Breast epithelium (tissue), 4 donors: ENCODE measurements at regions not wholly inside any gene's neighbourhood (a gene's known extent, or its start where the extent isn't known, plus 50 kb on each side); places are given as distances from the start of the nearest gene placed in this dataset.

Experiments used
- DNase-seq, 2 donors: peaks; one replicate each; pipeline ENCODE4 v3.0.0-alpha.2; 2019; ENCODE audit warnings: low spot score in 2 of 2
- H3K27ac ChIP-seq, 2 donors: fragments of 200-600 bp; sonication (generic) in 1 of 2; one replicate each; pipeline ENCODE4 v1.5.1; 2016 to 2019; ENCODE audit warnings: mild to moderate bottlenecking in 1 of 2
- H3K27me3 ChIP-seq, 2 donors: fragments of 200-600 bp; sonication (generic) in 1 of 2; one replicate each; pipeline versions ENCODE4 v1.5.1 to v1.6.0; 2017 to 2019; ENCODE audit warnings: control low read depth in 1 of 2, mild to moderate bottlenecking in 1 of 2
- H3K36me3 ChIP-seq: fragments of 200-600 bp; one replicate; pipeline ENCODE4 v1.5.1; 2019
- H3K4me1 ChIP-seq, 2 donors: fragments of 200-600 bp; sonication (generic); one replicate each; pipeline ENCODE4 v1.5.1; 2016 to 2019; ENCODE audit warnings: control low read depth in 1 of 2
- H3K4me3 ChIP-seq, 3 donors: fragments of 200-600 bp; sonication (generic); 1 replicate in 2 of 3; 2 replicates in 1 of 3; pipeline ENCODE4 v1.5.1; 2016 to 2019; ENCODE audit warnings: mild to moderate bottlenecking in 3 of 3, moderate library complexity in 2 of 3
- H3K9me3 ChIP-seq, 2 donors: fragments of 200-600 bp; sonication (generic) in 1 of 2; one replicate each; pipeline ENCODE4 v1.5.1; 2016 to 2019; ENCODE audit warnings: control low read depth in 1 of 2
- POLR2A ChIP-seq: fragments of 450-650 bp; IDR thresholded peaks from one replicate; pipeline ENCODE4 v1.6.1; 2016; ENCODE audit warnings: antibody characterized with exemption, mild to moderate bottlenecking, moderate library complexity
- POLR2AphosphoS5 ChIP-seq, 3 donors: sonication (generic); formaldehyde crosslinking; IDR thresholded peaks; one replicate each; pipeline ENCODE4 v1.6.1; 2017; ENCODE audit warnings: antibody characterized with exemption in 3 of 3
- intact Hi-C: fragments of 100-400 bp; cut with DNase I; formaldehyde crosslinking; loops from one replicate; pipeline ENCODE4 v1.15.1; 2023; ENCODE audit warnings: low total_unique reads
- TF ChIP-seq, protein P1 (sequence below), 3 donors: fragments of 450-650 bp; IDR thresholded peaks; one replicate each; pipeline ENCODE4 v1.5.1; 2016 to 2017; ENCODE audit warnings: antibody characterized with exemption in 3 of 3, mild to moderate bottlenecking in 3 of 3, moderate library complexity in 3 of 3

DNA sequence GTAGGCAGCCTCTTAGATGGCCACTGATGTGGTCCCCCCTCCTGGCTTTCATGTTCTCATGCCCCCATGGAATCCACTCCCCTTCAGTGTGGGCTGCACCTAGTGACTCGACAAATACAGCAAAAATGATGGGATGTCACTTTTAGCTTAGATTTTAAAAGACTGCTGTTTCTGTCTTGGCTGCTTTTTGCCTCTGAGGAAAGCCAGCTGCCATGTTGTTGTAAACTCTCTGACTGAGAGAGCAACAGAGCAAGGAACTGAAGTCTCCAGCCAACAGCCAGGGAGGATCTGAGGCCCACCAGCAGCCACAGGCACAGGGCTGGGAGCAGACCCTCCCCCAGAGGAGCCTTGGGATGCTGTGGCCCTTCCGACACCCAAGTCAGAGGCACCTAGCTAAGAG lies 60.6 kb upstream of the MARCHF10 start:
- H3K27ac ChIP-seq = no peak overlapping the region
- no peaks in the 10 kb centered on the region for H3K27me3 ChIP-seq
- intact Hi-C loops = no loop called here
- no peak for DNase-seq
- no peak for TF ChIP-seq POLR2AphosphoS5 (IDR thresholded peaks at IDR 0.05)
- no peak for TF ChIP-seq POLR2A
- TF ChIP-seq, protein P1, sequence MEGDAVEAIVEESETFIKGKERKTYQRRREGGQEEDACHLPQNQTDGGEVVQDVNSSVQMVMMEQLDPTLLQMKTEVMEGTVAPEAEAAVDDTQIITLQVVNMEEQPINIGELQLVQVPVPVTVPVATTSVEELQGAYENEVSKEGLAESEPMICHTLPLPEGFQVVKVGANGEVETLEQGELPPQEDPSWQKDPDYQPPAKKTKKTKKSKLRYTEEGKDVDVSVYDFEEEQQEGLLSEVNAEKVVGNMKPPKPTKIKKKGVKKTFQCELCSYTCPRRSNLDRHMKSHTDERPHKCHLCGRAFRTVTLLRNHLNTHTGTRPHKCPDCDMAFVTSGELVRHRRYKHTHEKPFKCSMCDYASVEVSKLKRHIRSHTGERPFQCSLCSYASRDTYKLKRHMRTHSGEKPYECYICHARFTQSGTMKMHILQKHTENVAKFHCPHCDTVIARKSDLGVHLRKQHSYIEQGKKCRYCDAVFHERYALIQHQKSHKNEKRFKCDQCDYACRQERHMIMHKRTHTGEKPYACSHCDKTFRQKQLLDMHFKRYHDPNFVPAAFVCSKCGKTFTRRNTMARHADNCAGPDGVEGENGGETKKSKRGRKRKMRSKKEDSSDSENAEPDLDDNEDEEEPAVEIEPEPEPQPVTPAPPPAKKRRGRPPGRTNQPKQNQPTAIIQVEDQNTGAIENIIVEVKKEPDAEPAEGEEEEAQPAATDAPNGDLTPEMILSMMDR (IDR thresholded peaks at IDR 0.05) = no peak
- no peaks in the 10 kb centered on the region for H3K4me1 ChIP-seq
- no peaks in the 10 kb centered on the region for H3K36me3 ChIP-seq
- no peaks in the 10 kb centered on the region for H3K9me3 ChIP-seq
- no peak overlapping the region for H3K4me3 ChIP-seq

GRCh38 chr17:62868008-62868407 lies 59.9 kb upstream of the MARCHF10 start:
- H3K4me3 ChIP-seq = no peak overlapping the region
- no peak overlapping the region for H3K27ac ChIP-seq
- no peak for DNase-seq
- intact Hi-C loops = no loop called here
- H3K9me3 ChIP-seq = no peaks in the 10 kb centered on the region
- TF ChIP-seq POLR2A (no peak), POLR2AphosphoS5 (IDR thresholded peaks at IDR 0.05) (no peak)
- TF ChIP-seq, protein P1 (IDR thresholded peaks at IDR 0.05) = no peak
- no peaks in the 10 kb centered on the region for H3K36me3 ChIP-seq
- H3K27me3 ChIP-seq = no peaks in the 10 kb centered on the region
- no peaks in the 10 kb centered on the region for H3K4me1 ChIP-seq

DNA sequence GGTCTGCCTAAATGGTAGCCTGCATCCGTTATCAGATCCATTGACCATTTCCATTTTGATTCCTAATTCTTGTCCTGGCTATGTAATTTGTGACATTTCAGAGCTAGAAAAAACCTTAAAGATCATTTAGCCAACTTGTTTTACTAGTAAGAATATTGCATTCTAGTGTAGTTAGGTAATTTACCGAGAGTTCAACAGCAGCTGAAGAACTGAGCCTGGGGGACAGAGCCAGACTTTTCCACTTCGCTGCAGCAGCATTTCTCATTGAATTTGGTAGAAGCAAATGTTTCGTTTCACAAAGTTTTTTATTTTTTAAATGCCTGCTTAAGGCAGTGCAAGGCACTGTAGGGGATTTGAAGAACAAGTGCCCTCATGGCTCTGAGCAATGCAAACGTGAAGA lies 59.2 kb upstream of the MARCHF10 start:
- Histone ChIP-seq H3K36me3 (no peaks in the 10 kb centered on the region), H3K4me3 (no peak overlapping the region), H3K27me3 (no peaks in the 10 kb centered on the region), H3K27ac (no peak overlapping the region), H3K9me3 (no peaks in the 10 kb centered on the region), H3K4me1 (no peaks in the 10 kb centered on the region)
- DNase-seq = no peak
- TF ChIP-seq POLR2A (no peak), POLR2AphosphoS5 (IDR thresholded peaks at IDR 0.05) (no peak)
- TF ChIP-seq, protein P1 (IDR thresholded peaks at IDR 0.05) = no peak
- intact Hi-C loops = no loop called here

- Histone ChIP-seq H3K27ac (no peak overlapping the region), H3K4me3 (no peak overlapping the region), H3K4me1 (no peaks in the 10 kb centered on the region), H3K9me3 (no peaks in the 10 kb centered on the region), H3K27me3 (no peaks in the 10 kb centered on the region), H3K36me3 (no peaks in the 10 kb centered on the region)
- no peak for DNase-seq
- TF ChIP-seq, protein P1 (IDR thresholded peaks at IDR 0.05) = no peak
- TF ChIP-seq POLR2AphosphoS5 (IDR thresholded peaks at IDR 0.05) (no peak), POLR2A (no peak)
- intact Hi-C loops = no loop called here
These were observed 58.4 kb upstream of the MARCHF10 start for GRCh38 chr17:62866471-62866870.

- TF ChIP-seq POLR2AphosphoS5 (IDR thresholded peaks at IDR 0.05) (no peak), POLR2A (no peak)
- TF ChIP-seq, protein P1 (IDR thresholded peaks at IDR 0.05) = no peak
- no peaks in the 10 kb centered on the region for H3K36me3 ChIP-seq
- H3K4me1 ChIP-seq = no peaks in the 10 kb centered on the region
- H3K4me3 ChIP-seq = no peak overlapping the region
- H3K27ac ChIP-seq = no peak overlapping the region
- H3K9me3 ChIP-seq = no peaks in the 10 kb centered on the region
- H3K27me3 ChIP-seq = no peaks in the 10 kb centered on the region
- no peak for DNase-seq
- intact Hi-C loops = no loop called here
These were observed 57.5 kb upstream of the MARCHF10 start for GRCh38 chr17:62865586-62865985.
